H1 (cell line): ENCODE measurements at regions not wholly inside any gene's neighbourhood (a gene's known extent, or its start where the extent isn't known, plus 50 kb on each side); places are given as distances from the start of the nearest gene placed in this dataset.

Source experiments
- BACH1 ChIP-seq: IDR thresholded peaks from 2 replicates; pipeline ENCODE4 v1.6.1; 2012; ENCODE audit warnings: low read length, improper control_type of control experiment
- CTBP2 ChIP-seq: IDR thresholded peaks from 2 replicates; pipeline ENCODE4 v1.7.0; 2011; ENCODE audit warnings: borderline replicate concordance, mild to moderate bottlenecking, moderate library complexity, mixed read lengths, low read length; ENCODE audit not compliant: insufficient read depth, insufficient read length
- GABPA ChIP-seq: IDR thresholded peaks from 2 replicates; pipeline ENCODE4 v1.6.1; 2011; ENCODE audit warnings: mild to moderate bottlenecking, low read length, moderate library complexity, borderline replicate concordance; ENCODE audit not compliant: insufficient read depth
- POU5F1 ChIP-seq: IDR thresholded peaks from 2 replicates; pipeline ENCODE4 v1.6.1; 2011; ENCODE audit warnings: low read depth, mild to moderate bottlenecking, low read length, moderate library complexity
- SP2 ChIP-seq: IDR thresholded peaks from 2 replicates; pipeline ENCODE4 v1.6.1; 2012; ENCODE audit warnings: mild to moderate bottlenecking, low read length, inconsistent platforms
- TF ChIP-seq, protein P1 (sequence below): IDR thresholded peaks from 2 replicates; pipeline ENCODE4 v1.6.1; 2012; ENCODE audit warnings: inconsistent platforms

DNA sequence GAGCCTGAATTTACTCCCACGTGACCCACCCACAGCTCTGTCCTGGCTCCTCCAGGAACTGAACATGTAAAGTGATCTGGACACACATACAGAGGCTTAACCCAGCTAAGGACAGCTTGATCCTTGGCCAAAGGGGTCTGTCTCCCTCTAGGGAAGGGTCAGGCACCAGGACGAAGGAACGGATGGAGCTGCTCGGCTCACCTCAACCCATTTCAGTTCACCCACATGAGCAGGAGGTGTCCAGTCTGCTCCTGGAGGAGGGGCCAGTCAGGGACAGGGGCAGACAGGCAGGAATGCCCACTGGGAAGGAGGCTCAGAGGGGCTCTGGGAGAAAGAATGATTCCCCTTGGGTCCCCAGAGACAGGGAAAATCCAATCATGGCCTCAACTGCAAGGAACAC, 567.2 kb downstream of the PTPRU start (continued):
- TF ChIP-seq, protein P1, sequence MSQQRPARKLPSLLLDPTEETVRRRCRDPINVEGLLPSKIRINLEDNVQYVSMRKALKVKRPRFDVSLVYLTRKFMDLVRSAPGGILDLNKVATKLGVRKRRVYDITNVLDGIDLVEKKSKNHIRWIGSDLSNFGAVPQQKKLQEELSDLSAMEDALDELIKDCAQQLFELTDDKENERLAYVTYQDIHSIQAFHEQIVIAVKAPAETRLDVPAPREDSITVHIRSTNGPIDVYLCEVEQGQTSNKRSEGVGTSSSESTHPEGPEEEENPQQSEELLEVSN: no peak
- TF ChIP-seq CTBP2 (no peak), POU5F1 (no peak), SP2 (no peak), BACH1 (no peak), GABPA (no peak)
